Esophagus (tissue), 2 donors: ENCODE measurements at regions not wholly inside any gene's neighbourhood (a gene's known extent, or its start where the extent isn't known, plus 50 kb on each side); places are given as distances from the start of the nearest gene placed in this dataset.

Experiments used
- H3K27ac ChIP-seq, 2 donors: one replicate each; pipeline ENCODE4 v1.5.1; 2013; ENCODE audit warnings: low read depth in 2 of 2, mild to moderate bottlenecking in 2 of 2, inconsistent platforms in 1 of 2, low read length in 1 of 2, moderate library complexity in 1 of 2
- H3K27me3 ChIP-seq, 2 donors: one replicate each; pipeline ENCODE4 v1.6.1; 2013; ENCODE audit warnings: low read length in 2 of 2, control low read depth in 1 of 2, mild to moderate bottlenecking in 1 of 2; ENCODE audit not compliant: insufficient read depth in 2 of 2, control insufficient read depth in 1 of 2
- H3K36me3 ChIP-seq, 2 donors: one replicate each; pipeline ENCODE4 v1.6.1; 2013; ENCODE audit warnings: low read length in 1 of 2; ENCODE audit not compliant: control insufficient read depth in 2 of 2, insufficient read depth in 2 of 2
- H3K4me1 ChIP-seq, 2 donors: one replicate each; pipeline ENCODE4 v1.6.1; 2013; ENCODE audit warnings: low read length in 1 of 2; ENCODE audit not compliant: control insufficient read depth in 2 of 2, insufficient read depth in 2 of 2
- H3K4me3 ChIP-seq, 2 donors: one replicate each; pipeline ENCODE4 v1.5.1; 2013; ENCODE audit warnings: low read length in 2 of 2, mild to moderate bottlenecking in 2 of 2, low read depth in 1 of 2, moderate library complexity in 1 of 2
- H3K9me3 ChIP-seq, 2 donors: one replicate each; pipeline ENCODE4 v1.6.1; 2013; ENCODE audit warnings: mild to moderate bottlenecking in 2 of 2, low read depth in 1 of 2, low read length in 1 of 2, moderate library complexity in 1 of 2; ENCODE audit not compliant: control insufficient read depth in 2 of 2, insufficient read depth in 1 of 2
- WGBS, 2 donors: extraction: QIAGEN DNeasy Blood & Tissue Kit; methylation state at CpG; one replicate each; pipeline ENCODE4 v1.1.7; 2013; 5-methylcytosine and 5-hydroxymethylcytosine counted together
- donor health status: healthy with polysubstance abuse.
- donor health status: Bipolar disorder and iron deficiency.

DNA sequence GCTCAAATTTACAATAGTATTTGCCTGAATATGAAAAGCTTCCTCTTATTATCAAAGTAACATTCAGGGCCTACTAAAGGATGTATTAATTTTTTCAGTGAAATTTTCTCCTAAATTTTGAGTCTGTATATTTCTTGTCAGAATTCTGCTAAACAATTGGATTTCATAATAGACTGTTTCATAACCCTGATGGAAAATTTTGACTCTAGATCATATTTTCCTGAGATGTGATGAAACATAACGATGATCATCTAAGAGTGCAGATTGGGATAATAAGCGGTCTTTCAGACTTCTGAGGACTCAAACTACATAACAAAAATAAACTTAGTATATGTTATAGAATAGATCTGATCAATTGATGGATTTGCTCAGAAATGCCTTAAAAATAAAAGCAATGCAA lies 574.5 kb upstream of the TBL1XR1 start:
- Histone ChIP-seq H3K9me3 (no peaks in the 10 kb centered on the region), H3K27me3 (no peaks in the 10 kb centered on the region), H3K36me3 (no peaks in the 10 kb centered on the region), H3K27ac (no peak overlapping the region), H3K4me3 (no peak overlapping the region), H3K4me1 (peaks cover 0 to 3% of the 10 kb centered on the region in 2 donors)
- WGBS, 2 donors: 92 to 95% methylated on average over 2 of the region's 2 CpGs

DNA sequence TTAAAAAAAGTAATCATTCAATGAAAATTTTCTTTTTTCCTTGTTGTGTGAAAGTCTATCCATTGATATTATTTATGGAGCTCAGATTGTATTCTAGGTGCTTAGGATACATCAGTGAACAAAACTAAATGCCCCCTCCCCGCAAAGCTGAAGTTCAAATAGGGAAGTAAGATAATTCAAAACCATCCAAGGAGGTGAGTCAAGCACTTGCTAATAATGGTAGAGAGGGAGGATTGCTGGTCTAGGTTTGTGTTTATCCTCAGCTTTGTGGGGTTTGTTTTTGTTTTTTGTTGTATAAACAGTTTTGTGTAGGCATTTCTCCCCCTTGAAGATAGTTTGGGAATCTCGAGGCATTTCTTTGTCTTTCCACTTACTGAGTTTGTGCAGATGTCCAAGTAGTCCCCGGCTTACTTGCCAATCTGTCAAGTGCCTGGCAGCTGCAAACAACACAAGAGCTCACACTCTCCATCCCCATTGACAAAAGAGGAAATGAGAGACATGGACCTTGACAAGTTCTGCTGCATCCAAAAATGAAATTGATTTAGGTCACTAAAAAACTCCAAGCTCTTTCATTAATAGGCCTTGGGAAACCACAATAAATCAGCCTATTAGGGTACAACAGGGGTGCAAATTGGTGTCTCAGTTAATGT lies 575.8 kb upstream of the TBL1XR1 start:
- Histone ChIP-seq H3K9me3 (no peaks in the 10 kb centered on the region), H3K36me3 (no peaks in the 10 kb centered on the region), H3K4me1 (peaks cover 0 to 4% of the 10 kb centered on the region in 2 donors), H3K27me3 (no peaks in the 10 kb centered on the region), H3K27ac (no peak overlapping the region), H3K4me3 (no peak overlapping the region)
- 73 to 79% methylated on average over 3 of the region's 3 CpGs for WGBS, 2 donors

DNA sequence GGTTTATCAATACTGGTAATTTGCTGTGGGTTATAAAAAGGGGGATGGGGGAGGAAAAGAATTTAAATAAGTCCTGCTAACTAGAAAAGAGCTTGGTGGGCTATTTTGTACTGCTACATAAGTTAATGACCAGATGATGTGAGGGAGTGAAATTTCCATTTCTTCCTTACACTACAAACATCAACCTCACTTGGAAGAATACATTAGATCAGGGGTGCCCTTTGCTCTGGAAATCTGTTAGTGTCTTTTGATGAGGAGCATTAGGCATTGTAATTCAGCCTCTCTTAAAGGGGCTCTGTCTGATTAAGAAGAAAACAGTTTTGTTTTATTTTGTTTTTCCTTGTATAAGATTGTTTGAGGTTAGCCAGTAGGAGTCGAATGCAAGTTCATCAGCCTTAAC lies 576.4 kb upstream of the TBL1XR1 start:
- H3K4me1 ChIP-seq: peaks cover 0 to 4% of the 10 kb centered on the region in 2 donors
- H3K36me3 ChIP-seq: no peaks in the 10 kb centered on the region
- H3K4me3 ChIP-seq: no peak overlapping the region
- 83 to 96% methylated on average over 1 of the region's 1 CpG for WGBS, 2 donors
- no peaks in the 10 kb centered on the region for H3K9me3 ChIP-seq
- H3K27me3 ChIP-seq: no peaks in the 10 kb centered on the region
- H3K27ac ChIP-seq: no peak overlapping the region

DNA sequence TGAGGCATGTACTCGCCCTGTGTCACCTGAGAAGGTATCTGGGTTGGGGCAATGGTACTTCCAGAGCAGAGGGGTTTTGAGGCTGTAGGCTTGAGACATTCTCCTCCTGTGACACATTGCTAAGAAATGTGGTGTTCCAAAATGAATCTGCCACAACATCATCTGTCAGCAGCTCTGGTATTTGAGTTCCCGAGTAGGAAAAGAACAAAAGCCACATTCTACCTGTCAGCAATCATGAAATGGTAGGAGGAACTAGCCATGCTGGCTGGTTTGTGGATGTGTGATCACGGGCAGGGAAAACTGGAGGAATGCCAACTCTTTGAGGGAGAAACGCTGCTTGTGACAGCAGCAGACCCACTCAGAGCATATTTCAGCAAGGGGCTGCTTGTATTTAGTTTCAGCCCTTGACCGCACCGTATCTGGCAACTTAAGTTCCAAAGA lies 579.4 kb upstream of the TBL1XR1 start:
- Histone ChIP-seq H3K4me3 (no peak overlapping the region), H3K36me3 (no peaks in the 10 kb centered on the region), H3K9me3 (no peaks in the 10 kb centered on the region), H3K4me1 (peaks cover 0 to 4% of the 10 kb centered on the region in 2 donors), H3K27me3 (no peaks in the 10 kb centered on the region), H3K27ac (peak overlapping the region in 1 of 2 donors; percentile 30)
- 63 to 73% methylated on average over 6 of the region's 6 CpGs for WGBS, 2 donors

DNA sequence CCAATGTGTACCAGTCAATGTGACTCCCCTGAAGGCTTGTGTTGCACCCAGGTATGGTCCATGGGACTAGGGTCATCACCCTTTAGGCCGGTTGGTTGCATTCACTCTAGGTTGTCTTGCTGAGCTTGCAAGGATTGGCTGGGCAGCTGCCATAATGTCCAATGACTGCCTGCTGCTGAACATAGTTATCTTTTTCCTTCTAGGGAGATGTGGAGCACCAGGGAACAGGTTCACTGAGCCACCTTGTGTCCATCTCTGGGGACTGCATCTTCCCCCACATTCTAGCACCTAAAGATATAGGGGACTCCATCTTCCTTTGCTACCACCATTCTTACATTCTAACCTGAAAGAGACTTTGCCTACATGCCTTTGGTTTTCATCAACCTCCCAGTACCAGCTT lies 580.4 kb upstream of the TBL1XR1 start:
- Histone ChIP-seq H3K27ac (no peak overlapping the region), H3K27me3 (no peaks in the 10 kb centered on the region), H3K4me3 (no peak overlapping the region), H3K9me3 (no peaks in the 10 kb centered on the region), H3K36me3 (no peaks in the 10 kb centered on the region), H3K4me1 (peaks cover 0 to 4% of the 10 kb centered on the region in 2 donors)
- 69 to 79% methylated on average over 1 of the region's 1 CpG for WGBS, 2 donors

DNA sequence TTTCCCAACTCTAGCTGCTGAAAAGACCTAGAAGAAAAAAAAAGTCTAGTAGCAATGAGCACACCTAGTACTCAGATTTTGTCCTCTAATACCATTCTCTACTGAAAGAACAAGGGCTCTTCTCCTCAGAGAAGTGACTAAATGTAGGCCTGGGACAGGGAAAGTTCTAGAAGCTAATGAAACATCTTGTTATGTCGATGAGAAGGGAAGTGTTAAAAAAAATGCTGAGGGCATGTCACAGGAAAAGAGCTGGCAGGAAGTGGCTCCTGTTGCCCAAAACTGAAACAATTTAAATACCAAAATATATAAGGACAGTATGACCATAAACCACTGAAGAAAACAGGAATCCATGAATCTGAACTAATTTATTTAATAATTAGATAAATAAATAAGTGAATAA lies 581.4 kb upstream of the TBL1XR1 start:
- Histone ChIP-seq H3K9me3 (no peaks in the 10 kb centered on the region), H3K4me1 (peaks cover 0 to 4% of the 10 kb centered on the region in 2 donors), H3K36me3 (no peaks in the 10 kb centered on the region), H3K4me3 (no peak overlapping the region), H3K27me3 (no peaks in the 10 kb centered on the region), H3K27ac (no peak overlapping the region)
- 42 to 61% methylated on average over 1 of the region's 1 CpG for WGBS, 2 donors

DNA sequence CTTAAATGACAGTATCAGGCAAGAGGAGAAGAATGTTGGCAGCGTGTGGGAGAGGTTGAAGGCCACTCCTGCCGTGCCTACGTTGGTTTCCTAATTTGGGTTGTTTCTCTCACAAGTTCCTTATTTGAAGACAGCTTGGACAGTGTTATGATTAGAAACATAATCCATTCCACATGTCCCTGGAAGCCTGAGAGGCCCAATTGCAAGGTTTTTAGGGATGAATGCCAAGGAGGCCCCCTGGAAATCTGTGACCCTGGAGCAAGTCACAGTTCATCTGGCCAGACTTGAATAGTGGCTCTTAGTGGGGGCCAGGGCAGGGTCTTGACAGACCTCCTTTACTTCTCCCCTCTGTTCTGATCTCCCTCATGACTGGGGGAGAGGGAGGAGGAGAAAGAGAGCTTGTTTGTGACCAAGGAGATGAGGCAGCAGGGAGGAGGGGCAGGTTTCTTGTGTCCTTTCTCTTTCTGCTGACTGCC lies 584.4 kb upstream of the TBL1XR1 start:
- Histone ChIP-seq H3K4me1 (peaks cover 0 to 1% of the 10 kb centered on the region in 2 donors), H3K4me3 (no peak overlapping the region), H3K36me3 (no peaks in the 10 kb centered on the region), H3K27ac (peak overlapping the region; percentile 25 to 73), H3K9me3 (no peaks in the 10 kb centered on the region), H3K27me3 (no peaks in the 10 kb centered on the region)
- 67 to 69% methylated on average over 3 of the region's 3 CpGs for WGBS, 2 donors

DNA sequence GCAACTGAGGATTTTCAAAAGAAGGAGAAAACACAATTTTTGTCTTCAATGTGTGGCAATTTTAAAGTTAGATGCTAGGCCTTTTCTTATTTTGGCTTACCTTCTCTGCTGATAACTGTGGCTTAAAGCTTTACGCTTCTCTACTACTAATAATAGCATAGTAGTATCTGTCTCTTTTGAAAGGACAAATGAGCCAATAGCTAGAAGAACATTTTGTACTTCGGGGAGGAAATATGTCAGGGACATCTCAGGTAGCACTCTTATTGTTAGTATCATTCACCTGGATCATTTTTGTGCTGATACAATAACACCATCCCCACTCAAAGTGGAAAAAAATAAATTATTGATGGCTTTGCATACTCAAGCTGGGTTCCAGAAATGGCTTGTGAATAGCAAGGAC lies 586.1 kb upstream of the TBL1XR1 start:
- H3K4me1 ChIP-seq: no peaks in the 10 kb centered on the region
- no peaks in the 10 kb centered on the region for H3K36me3 ChIP-seq
- H3K27me3 ChIP-seq: no peaks in the 10 kb centered on the region
- no peak overlapping the region for H3K27ac ChIP-seq
- WGBS, 2 donors: 92 to 96% methylated on average over 2 of the region's 2 CpGs
- H3K9me3 ChIP-seq: no peaks in the 10 kb centered on the region
- H3K4me3 ChIP-seq: no peak overlapping the region

DNA sequence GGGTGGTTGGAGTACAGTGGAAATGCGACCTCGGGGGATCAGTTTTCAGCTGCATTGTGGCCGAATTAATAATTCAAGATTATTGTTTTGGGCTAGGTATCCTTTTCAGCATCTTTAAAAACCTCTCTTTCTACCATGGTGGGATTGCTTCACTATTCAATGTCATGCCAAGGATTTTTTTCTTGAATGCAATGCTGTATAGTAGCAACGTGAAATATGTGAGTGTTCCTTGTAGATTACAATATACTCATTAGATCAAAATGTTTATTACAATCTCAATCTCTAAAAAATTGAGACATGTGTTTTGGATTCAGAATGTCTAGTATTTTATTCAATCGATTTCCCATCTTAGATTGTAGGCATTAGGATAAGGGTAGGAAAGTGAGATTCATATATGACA lies 586.5 kb upstream of the TBL1XR1 start:
- Histone ChIP-seq H3K4me1 (no peaks in the 10 kb centered on the region), H3K4me3 (no peak overlapping the region), H3K27ac (no peak overlapping the region), H3K27me3 (no peaks in the 10 kb centered on the region), H3K9me3 (no peaks in the 10 kb centered on the region), H3K36me3 (no peaks in the 10 kb centered on the region)
- 85 to 90% methylated on average over 5 of the region's 5 CpGs for WGBS, 2 donors
